Thyroid gland (tissue), 4 donors: ENCODE measurements at regions not wholly inside any gene's neighbourhood (a gene's known extent, or its start where the extent isn't known, plus 50 kb on each side); places are given as distances from the start of the nearest gene placed in this dataset.

ENCODE experiments used
- DNase-seq, 2 donors: peaks; one replicate each; pipeline ENCODE4 v3.0.0-alpha.2; 2019
- H3K27ac ChIP-seq, 3 donors: fragments of 200-600 bp; sonication (generic); 1 replicate in 2 of 3; 2 replicates in 1 of 3; pipeline ENCODE4 v1.5.1; 2016 to 2019; ENCODE audit warnings: mild to moderate bottlenecking in 1 of 3, moderate library complexity in 1 of 3
- H3K27me3 ChIP-seq: fragments of 200-600 bp; sonication (generic); one replicate; pipeline ENCODE4 v1.5.1; 2019
- H3K36me3 ChIP-seq, 2 donors: fragments of 200-600 bp; sonication (generic); one replicate each; pipeline ENCODE4 v1.5.1; 2016 to 2019
- H3K4me1 ChIP-seq, 2 donors: fragments of 200-600 bp; sonication (generic); one replicate each; pipeline ENCODE4 v1.5.1; 2017 to 2019
- H3K4me3 ChIP-seq, 3 donors: fragments of 200-600 bp; sonication (generic); replicated peaks in 1 of 3; 1 replicate in 2 of 3; 2 replicates in 1 of 3; pipeline ENCODE4 v1.5.1; 2016; ENCODE audit warnings: mild to moderate bottlenecking in 1 of 3
- H3K9me3 ChIP-seq: fragments of 200-600 bp; sonication (generic); one replicate; pipeline ENCODE4 v1.5.1; 2017
- POLR2A ChIP-seq, 2 donors: fragments of 450-650 bp; IDR thresholded peaks; one replicate each; pipeline ENCODE4 v1.6.1; 2017; ENCODE audit warnings: antibody characterized with exemption in 2 of 2, mild to moderate bottlenecking in 2 of 2, moderate library complexity in 1 of 2
- WGBS, 2 donors: methylation state at CpG; one replicate each; pipeline ENCODE4 v1.1.5; 2017; 5-methylcytosine and 5-hydroxymethylcytosine counted together
- intact Hi-C: fragments of 100-400 bp; cut with DNase I; formaldehyde crosslinking; loops from one replicate; pipeline ENCODE4 v1.15.1; 2023
- TF ChIP-seq, protein P1 (sequence below), 6 experiments: fragments of 200-600 bp in 3 of 6; fragments of 450-650 bp in 3 of 6; sonication (generic) in 3 of 6; IDR thresholded peaks; one replicate each; pipeline ENCODE4 v1.5.1; 2016 to 2019; ENCODE audit warnings: antibody characterized with exemption in 6 of 6, mild to moderate bottlenecking in 2 of 6, inconsistent platforms in 1 of 6, moderate library complexity in 1 of 6

DNA sequence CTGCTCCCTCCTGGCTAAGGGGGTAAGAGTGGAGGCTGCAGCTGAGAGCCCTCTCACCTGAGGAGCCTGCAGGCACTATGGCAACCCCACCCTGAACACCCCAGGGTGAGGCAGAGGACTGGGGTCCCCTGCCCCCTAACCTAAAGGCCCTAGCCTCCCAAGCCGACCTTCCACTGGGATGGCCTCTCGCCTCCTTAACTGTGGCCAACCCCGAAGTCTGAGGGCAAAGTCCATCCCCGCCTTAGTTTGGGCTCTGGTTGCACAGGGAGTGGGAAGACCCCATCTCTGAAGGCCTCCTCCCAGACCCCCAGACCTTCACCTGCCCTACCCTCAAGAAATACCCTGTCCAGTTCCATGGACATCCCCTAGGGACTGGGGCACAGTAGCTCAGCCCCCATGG, 100.6 kb upstream of the PRR23E start:
- no peak overlapping the region for H3K4me3 ChIP-seq
- intact Hi-C loops = no loop called here
- H3K27ac ChIP-seq = no peak overlapping the region
- no peaks in the 10 kb centered on the region for H3K27me3 ChIP-seq
- H3K9me3 ChIP-seq = no peaks in the 10 kb centered on the region
- H3K4me1 ChIP-seq = peaks cover 0 to 18% of the 10 kb centered on the region in 2 donors
- H3K36me3 ChIP-seq = no peaks in the 10 kb centered on the region
- TF ChIP-seq POLR2A (IDR thresholded peaks at IDR 0.05) = no peak
- TF ChIP-seq, protein P1, sequence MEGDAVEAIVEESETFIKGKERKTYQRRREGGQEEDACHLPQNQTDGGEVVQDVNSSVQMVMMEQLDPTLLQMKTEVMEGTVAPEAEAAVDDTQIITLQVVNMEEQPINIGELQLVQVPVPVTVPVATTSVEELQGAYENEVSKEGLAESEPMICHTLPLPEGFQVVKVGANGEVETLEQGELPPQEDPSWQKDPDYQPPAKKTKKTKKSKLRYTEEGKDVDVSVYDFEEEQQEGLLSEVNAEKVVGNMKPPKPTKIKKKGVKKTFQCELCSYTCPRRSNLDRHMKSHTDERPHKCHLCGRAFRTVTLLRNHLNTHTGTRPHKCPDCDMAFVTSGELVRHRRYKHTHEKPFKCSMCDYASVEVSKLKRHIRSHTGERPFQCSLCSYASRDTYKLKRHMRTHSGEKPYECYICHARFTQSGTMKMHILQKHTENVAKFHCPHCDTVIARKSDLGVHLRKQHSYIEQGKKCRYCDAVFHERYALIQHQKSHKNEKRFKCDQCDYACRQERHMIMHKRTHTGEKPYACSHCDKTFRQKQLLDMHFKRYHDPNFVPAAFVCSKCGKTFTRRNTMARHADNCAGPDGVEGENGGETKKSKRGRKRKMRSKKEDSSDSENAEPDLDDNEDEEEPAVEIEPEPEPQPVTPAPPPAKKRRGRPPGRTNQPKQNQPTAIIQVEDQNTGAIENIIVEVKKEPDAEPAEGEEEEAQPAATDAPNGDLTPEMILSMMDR (IDR thresholded peaks at IDR 0.05) = no peak
- WGBS, 2 donors = 100% methylated on average over 4 of the region's 4 CpGs
- no peak for DNase-seq

DNA sequence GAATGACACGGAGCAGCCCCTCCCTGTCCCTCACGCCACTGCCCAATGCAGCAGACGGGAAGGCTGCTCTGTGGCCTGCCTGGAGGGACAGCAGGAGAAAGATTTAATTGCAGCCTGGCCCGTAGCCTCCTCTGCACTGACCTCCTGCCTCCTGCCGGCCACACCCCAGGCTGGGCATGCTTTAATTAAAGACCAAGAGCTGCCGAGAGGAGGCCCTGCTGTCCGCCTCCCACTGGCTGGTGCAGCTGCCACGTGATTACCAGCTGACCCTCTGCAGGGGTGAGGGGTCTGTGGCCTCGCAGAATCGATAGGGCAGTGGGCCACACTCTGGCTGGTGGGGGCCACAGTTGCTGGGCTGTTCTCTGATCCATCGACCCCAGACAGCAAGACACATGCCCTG, 100.2 kb upstream of the PRR23E start:
- Histone ChIP-seq H3K4me3 (no peak overlapping the region), H3K9me3 (no peaks in the 10 kb centered on the region), H3K27ac (no peak overlapping the region), H3K36me3 (no peaks in the 10 kb centered on the region), H3K27me3 (no peaks in the 10 kb centered on the region), H3K4me1 (peaks cover 0 to 18% of the 10 kb centered on the region in 2 donors)
- 75 to 90% methylated on average over 4 of the region's 11 CpGs for WGBS, 2 donors
- intact Hi-C loops = no loop called here
- DNase-seq = no peak
- TF ChIP-seq POLR2A (IDR thresholded peaks at IDR 0.05) = no peak
- TF ChIP-seq, protein P1 (IDR thresholded peaks at IDR 0.05) = no peak

DNA sequence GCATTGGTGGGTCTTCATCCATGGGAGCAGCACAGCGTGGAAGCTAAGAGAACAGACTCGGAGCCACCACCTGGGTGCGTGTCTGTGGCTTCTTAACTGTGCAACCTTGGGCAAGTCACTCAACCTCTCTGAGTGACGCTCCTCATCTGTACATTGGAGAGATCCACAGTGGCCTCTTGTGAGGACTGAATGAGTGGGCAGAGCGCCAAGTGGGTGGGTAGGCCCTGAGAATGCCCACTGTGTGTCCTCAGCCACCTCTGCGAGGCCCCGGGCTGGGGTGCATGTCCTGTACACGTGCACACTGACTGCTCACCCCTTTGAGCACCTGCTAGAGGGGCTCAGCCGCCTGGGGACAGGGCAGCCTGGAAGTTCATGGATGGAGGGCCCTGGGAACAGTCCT, 99.6 kb upstream of the PRR23E start:
- TF ChIP-seq POLR2A (IDR thresholded peaks at IDR 0.05) = no peak
- TF ChIP-seq, protein P1 (IDR thresholded peaks at IDR 0.05) = no peak
- Histone ChIP-seq H3K27me3 (no peaks in the 10 kb centered on the region), H3K4me3 (no peak overlapping the region), H3K4me1 (peaks cover 0 to 18% of the 10 kb centered on the region in 2 donors), H3K36me3 (no peaks in the 10 kb centered on the region), H3K9me3 (no peaks in the 10 kb centered on the region), H3K27ac (no peak overlapping the region)
- WGBS, 2 donors = 79 to 84% methylated on average over 9 of the region's 9 CpGs
- intact Hi-C loops = no loop called here
- DNase-seq = no peak

DNA sequence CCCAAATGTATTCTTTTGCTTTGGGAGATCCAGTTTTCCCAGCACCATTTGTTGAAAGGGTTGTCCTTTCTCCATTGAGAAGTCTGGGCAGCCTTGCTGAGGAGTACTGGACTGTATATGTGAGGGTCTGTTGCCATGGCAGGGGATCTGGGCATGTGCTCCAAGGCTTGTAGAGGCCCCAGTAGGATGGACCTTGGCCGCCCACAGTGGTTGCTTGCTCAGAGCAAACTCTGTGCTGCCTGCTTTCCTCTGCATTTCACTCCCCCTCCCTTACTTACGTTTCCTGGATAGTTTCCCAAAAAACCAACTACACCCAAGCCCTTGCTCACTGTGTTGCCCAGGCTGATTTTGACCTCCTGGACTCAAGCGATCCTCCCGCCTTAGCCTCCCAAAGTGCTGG, 97.2 kb upstream of the PRR23E start:
- DNase-seq = no peak
- H3K27me3 ChIP-seq = no peaks in the 10 kb centered on the region
- no peak overlapping the region for H3K4me3 ChIP-seq
- WGBS, 2 donors = 86 to 88% methylated on average over 4 of the region's 4 CpGs
- TF ChIP-seq POLR2A (IDR thresholded peaks at IDR 0.05) = no peak
- TF ChIP-seq, protein P1 (IDR thresholded peaks at IDR 0.05) = no peak
- H3K27ac ChIP-seq = no peak overlapping the region
- H3K36me3 ChIP-seq = no peaks in the 10 kb centered on the region
- no peaks in the 10 kb centered on the region for H3K9me3 ChIP-seq
- peaks cover 0 to 13% of the 10 kb centered on the region in 2 donors for H3K4me1 ChIP-seq
- intact Hi-C loops = no loop called here

DNA sequence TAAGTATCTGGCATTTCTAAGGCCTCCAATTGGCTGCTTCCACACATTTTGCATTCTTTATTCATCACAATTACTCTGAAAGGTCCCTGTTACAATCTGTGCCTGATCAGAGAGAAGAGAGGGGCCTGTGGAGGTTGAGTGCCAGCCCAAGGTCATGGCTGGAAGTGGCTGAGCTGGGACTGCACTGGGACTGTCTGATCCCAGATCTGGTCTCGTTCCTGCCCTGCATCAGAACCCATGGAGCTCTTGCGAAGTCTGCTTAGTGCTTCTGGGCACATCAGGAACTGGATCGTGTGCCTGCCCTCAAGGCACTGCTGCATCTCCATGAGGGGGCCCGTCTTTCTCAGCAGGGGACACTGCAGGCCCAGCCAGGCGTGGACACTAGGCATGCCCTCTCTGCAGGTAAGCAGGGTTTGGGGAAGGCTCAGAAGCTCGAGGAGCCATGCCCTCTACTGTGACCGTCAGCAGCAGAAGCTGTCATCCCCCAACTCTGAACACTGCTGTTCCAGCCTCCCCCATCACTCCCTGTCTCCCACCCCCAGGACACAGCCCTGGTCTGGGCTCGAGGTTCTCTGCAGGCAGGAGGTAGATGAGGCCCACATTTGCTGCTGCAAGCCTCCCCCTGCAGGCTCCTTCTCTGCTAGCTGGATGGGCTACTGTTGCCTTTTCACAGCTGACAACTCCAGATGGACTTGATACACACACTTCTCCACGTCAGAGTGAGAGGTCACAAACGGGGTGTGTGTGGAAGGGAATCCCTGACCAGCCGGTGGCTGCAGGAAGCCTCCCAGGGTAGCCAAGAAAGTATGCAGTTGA, 96.5 kb upstream of the PRR23E start:
- no peak for DNase-seq
- Histone ChIP-seq H3K4me3 (no peak overlapping the region), H3K27me3 (no peaks in the 10 kb centered on the region), H3K36me3 (no peaks in the 10 kb centered on the region), H3K4me1 (peaks cover 0 to 13% of the 10 kb centered on the region in 2 donors), H3K27ac (no peak overlapping the region), H3K9me3 (no peaks in the 10 kb centered on the region)
- 37 to 47% methylated on average over 7 to 11 of the region's 11 CpGs for whole genome bisulfite sequencing, 2 donors
- TF ChIP-seq, protein P1 (IDR thresholded peaks at IDR 0.05) = no peak
- TF ChIP-seq POLR2A (IDR thresholded peaks at IDR 0.05) = no peak
- intact Hi-C loops = no loop called here
